Neural cell (in vitro differentiated cells): ENCODE measurements at regions not wholly inside any gene's neighbourhood (a gene's known extent, or its start where the extent isn't known, plus 50 kb on each side); places are given as distances from the start of the nearest gene placed in this dataset.
"Not testable (repeated sequence)": the region's sequence is repeated elsewhere in the genome, so short reads cannot be mapped to it uniquely, and the experiment has no call there.

Experiments used
- H2AFZ ChIP-seq: fragments of 200-600, 300-800 bp; sonication (generic), shearing (Covaris generic); 2 replicates; pipeline ENCODE4 v1.6.0; 2014; ENCODE audit warnings: low read depth, mild to moderate bottlenecking, antibody characterized with exemption, low read length, moderate library complexity
- H3F3A ChIP-seq: fragments of 200-600 bp; shearing (Covaris generic); 2 replicates; pipeline ENCODE4 v1.6.1; 2016; ENCODE audit warnings: mild to moderate bottlenecking, moderate library complexity, mixed read lengths, antibody characterized with exemption, low read length; ENCODE audit not compliant: insufficient read depth, poor library complexity, severe bottlenecking
- H3K27ac ChIP-seq: fragments of 200-600, 300-800 bp; sonication (generic), shearing (Covaris generic); 2 replicates; pipeline ENCODE4 v1.5.1; 2014; ENCODE audit warnings: mild to moderate bottlenecking, low read length, moderate library complexity
- H3K27me3 ChIP-seq: fragments of 300-800, 200-600 bp; sonication (generic), shearing (Covaris generic); 2 replicates; pipeline ENCODE4 v1.6.0; 2014; ENCODE audit warnings: mild to moderate bottlenecking, low read depth, low read length, moderate library complexity; ENCODE audit not compliant: insufficient read depth
- H3K36me3 ChIP-seq: fragments of 300-800, 200-600 bp; sonication (generic), shearing (Covaris generic); 2 replicates; pipeline ENCODE4 v1.5.1; 2014; ENCODE audit warnings: mild to moderate bottlenecking, antibody characterized with exemption, low read length, moderate library complexity; ENCODE audit not compliant: insufficient read depth
- H3K4me2 ChIP-seq: fragments of 300-800, 200-600 bp; sonication (generic), shearing (Covaris generic); 2 replicates; pipeline ENCODE4 v1.6.0; 2014; ENCODE audit warnings: mild to moderate bottlenecking, low read length
- H3K4me3 ChIP-seq: fragments of 300-800, 200-600 bp; sonication (generic), shearing (Covaris generic); 2 replicates; pipeline ENCODE4 v1.5.1; 2014; ENCODE audit warnings: mild to moderate bottlenecking, low read length, moderate library complexity
- H3K79me2 ChIP-seq: fragments of 200-600 bp; shearing (Covaris generic); replicated peaks from 2 replicates; pipeline ENCODE4 v1.6.0; 2014; ENCODE audit warnings: mild to moderate bottlenecking, low read length, moderate library complexity; ENCODE audit not compliant: insufficient read depth
- H3K9ac ChIP-seq: fragments of 300-800, 200-600 bp; sonication (generic), shearing (Covaris generic); 2 replicates; pipeline ENCODE4 v1.6.1; 2016; ENCODE audit warnings: mild to moderate bottlenecking, low read length, mixed read lengths
- H3K9me2 ChIP-seq: fragments of 200-600 bp; shearing (Covaris generic); 2 replicates; pipeline ENCODE4 v1.6.1; 2016; ENCODE audit warnings: mild to moderate bottlenecking, low read length, mixed read lengths; ENCODE audit not compliant: insufficient read depth
- H3K9me3 ChIP-seq: fragments of 200-600, 300-800 bp; sonication (generic), shearing (Covaris generic); 2 replicates; pipeline ENCODE4 v1.6.1; 2016; ENCODE audit warnings: mild to moderate bottlenecking, mixed run types, low read length, moderate library complexity, mixed read lengths
- H4K20me1 ChIP-seq: fragments of 200-600 bp; shearing (Covaris generic); 2 replicates; pipeline ENCODE4 v1.6.1; 2016; ENCODE audit warnings: mild to moderate bottlenecking, mixed run types; ENCODE audit not compliant: insufficient read depth
- CTCF ChIP-seq: fragments of 450-650 bp; IDR thresholded peaks from 2 replicates; pipeline ENCODE4 v1.5.1; 2014; ENCODE audit warnings: antibody characterized with exemption, mild to moderate bottlenecking, moderate library complexity; ENCODE audit not compliant: poor library complexity, severe bottlenecking
- EP300 ChIP-seq: fragments of 450-650 bp; conservative IDR thresholded peaks from 2 replicates; pipeline ENCODE4 v1.6.1; 2014; ENCODE audit warnings: antibody characterized with exemption, mild to moderate bottlenecking, moderate library complexity; ENCODE audit not compliant: poor library complexity, severe bottlenecking
- EZH2 ChIP-seq: fragments of 200-600, 300-800 bp; shearing (Covaris generic), sonication (generic); IDR thresholded peaks from 2 replicates; pipeline ENCODE4 v1.6.1; 2014; ENCODE audit warnings: antibody characterized with exemption, low read length, borderline replicate concordance, mild to moderate bottlenecking; ENCODE audit not compliant: insufficient read depth, poor library complexity, severe bottlenecking
- MXI1 ChIP-seq: fragments of 450-650 bp; conservative IDR thresholded peaks from 2 replicates; pipeline ENCODE4 v1.6.1; 2014; ENCODE audit warnings: antibody characterized with exemption, mild to moderate bottlenecking; ENCODE audit not compliant: poor library complexity, severe bottlenecking
- POLR2AphosphoS5 ChIP-seq: IDR thresholded peaks from 2 replicates; pipeline ENCODE4 v1.6.1; 2012
- RAD21 ChIP-seq: fragments of 450-650 bp; conservative IDR thresholded peaks from 2 replicates; pipeline ENCODE4 v1.6.1; 2014; ENCODE audit warnings: antibody characterized with exemption, mild to moderate bottlenecking, moderate library complexity
- REST ChIP-seq: IDR thresholded peaks from 2 replicates; pipeline ENCODE4 v1.6.1; 2012; ENCODE audit warnings: borderline replicate concordance
- SMC3 ChIP-seq: fragments of 450-650 bp; conservative IDR thresholded peaks from 2 replicates; pipeline ENCODE4 v1.6.1; 2014; ENCODE audit warnings: antibody characterized with exemption, mild to moderate bottlenecking, moderate library complexity; ENCODE audit not compliant: poor library complexity
- TAF1 ChIP-seq: IDR thresholded peaks from 2 replicates; pipeline ENCODE4 v1.6.1; 2012; ENCODE audit warnings: low read depth

GRCh38 chr4:189843413-189844009, 97.2 kb upstream of the FRG1 start:
- no peak overlapping the region for H3K4me2 ChIP-seq
- H2AFZ ChIP-seq: no peak overlapping the region
- no peaks in the 10 kb centered on the region for H3K27me3 ChIP-seq
- H4K20me1 ChIP-seq: no peaks in the 10 kb centered on the region
- H3K9me2 ChIP-seq: no peaks in the 10 kb centered on the region
- H3F3A ChIP-seq: no peaks in the 10 kb centered on the region
- H3K27ac ChIP-seq: no peak overlapping the region
- no peak overlapping the region for H3K9ac ChIP-seq
- no peaks in the 10 kb centered on the region for H3K36me3 ChIP-seq
- no peaks in the 10 kb centered on the region for H3K9me3 ChIP-seq
- H3K4me3 ChIP-seq: no peak overlapping the region
- H3K79me2 ChIP-seq: no peaks in the 10 kb centered on the region
- no peak for TF ChIP-seq MXI1
- no peak for TF ChIP-seq EP300
- no peak for TF ChIP-seq SMC3
- no peak for TF ChIP-seq POLR2AphosphoS5
- no peak for TF ChIP-seq RAD21
- TF ChIP-seq CTCF: no peak
- no peak for TF ChIP-seq TAF1

- Histone ChIP-seq H3K9me3 (no peaks in the 10 kb centered on the region), H2AFZ (no peak overlapping the region), H3F3A (no peaks in the 10 kb centered on the region), H4K20me1 (no peaks in the 10 kb centered on the region), H3K9ac (no peak overlapping the region), H3K4me3 (no peak overlapping the region), H3K36me3 (no peaks in the 10 kb centered on the region), H3K27ac (no peak overlapping the region), H3K9me2 (no peaks in the 10 kb centered on the region), H3K79me2 (no peaks in the 10 kb centered on the region), H3K4me2 (no peak overlapping the region), H3K27me3 (no peaks in the 10 kb centered on the region)
- TF ChIP-seq EZH2 (no peak), MXI1 (no peak), POLR2AphosphoS5 (no peak), TAF1 (no peak), CTCF (no peak), REST (no peak), SMC3 (no peak), EP300 (no peak), RAD21 (no peak)
Observed at GRCh38 chr4:189845145-189845846, 95.4 kb upstream of the FRG1 start.

DNA sequence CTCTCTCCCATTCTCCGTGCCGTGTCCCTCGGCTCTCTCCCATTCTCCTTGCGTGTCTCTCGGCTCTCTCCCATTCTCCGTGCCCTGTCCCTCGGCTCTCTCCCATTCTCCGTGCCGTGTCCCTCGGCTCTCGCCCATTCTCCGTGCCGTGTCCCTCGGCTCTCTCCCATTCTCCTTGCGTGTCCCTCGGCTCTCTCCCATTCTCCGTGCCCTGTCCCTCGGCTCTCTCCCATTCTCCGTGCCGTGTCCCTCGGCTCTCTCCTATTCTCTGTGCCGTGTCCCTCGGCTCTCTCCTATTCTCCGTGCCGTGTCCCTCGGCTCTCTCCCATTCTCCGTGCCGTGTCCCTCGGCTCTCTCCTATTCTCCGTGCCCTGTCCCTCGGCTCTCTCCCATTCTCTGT, 94.6 kb upstream of the FRG1 start:
- not testable (repeated sequence) for H3K36me3 ChIP-seq, H3K27me3 ChIP-seq, H3K27ac ChIP-seq, H2AFZ ChIP-seq, H3K9ac ChIP-seq, H3K79me2 ChIP-seq, H3F3A ChIP-seq, H3K4me2 ChIP-seq, H4K20me1 ChIP-seq, H3K4me3 ChIP-seq, H3K9me2 ChIP-seq, H3K9me3 ChIP-seq

DNA sequence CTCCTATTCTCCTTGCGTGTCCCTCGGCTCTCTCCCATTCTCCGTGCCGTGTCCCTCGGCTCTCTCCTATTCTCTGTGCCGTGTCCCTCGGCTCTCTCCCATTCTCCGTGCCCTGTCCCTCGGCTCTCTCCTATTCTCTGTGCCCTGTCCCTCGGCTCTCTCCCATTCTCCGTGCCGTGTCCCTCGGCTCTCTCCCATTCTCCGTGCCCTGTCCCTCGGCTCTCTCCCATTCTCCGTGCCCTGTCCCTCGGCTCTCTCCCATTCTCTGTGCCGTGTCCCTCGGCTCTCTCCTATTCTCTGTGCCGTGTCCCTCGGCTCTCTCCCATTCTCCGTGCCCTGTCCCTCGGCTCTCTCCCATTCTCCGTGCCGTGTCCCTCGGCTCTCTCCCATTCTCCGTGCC, 94.1 kb upstream of the FRG1 start:
- H2AFZ ChIP-seq, H3K27me3 ChIP-seq, H3K9ac ChIP-seq, H3F3A ChIP-seq, H3K9me2 ChIP-seq, H4K20me1 ChIP-seq, H3K4me2 ChIP-seq, H3K27ac ChIP-seq, H3K36me3 ChIP-seq, H3K4me3 ChIP-seq, H3K9me3 ChIP-seq, H3K79me2 ChIP-seq: not testable (repeated sequence)
